SU-DHL-6 (cell line): ENCODE measurements at regions not wholly inside any gene's neighbourhood (a gene's known extent, or its start where the extent isn't known, plus 50 kb on each side); places are given as distances from the start of the nearest gene placed in this dataset.

ENCODE experiments used
- EZH2phosphoT487 ChIP-seq: fragments of 200-600 bp; sonication (generic), shearing (Covaris generic); conservative IDR thresholded peaks from 2 replicates; pipeline ENCODE4 v1.6.1; 2018; ENCODE audit warnings: mild to moderate bottlenecking, antibody characterized with exemption, low read length, moderate library complexity, mixed read lengths
- TF ChIP-seq, protein P1 (sequence below): fragments of 200-600 bp; sonication (generic); IDR thresholded peaks from one replicate; pipeline ENCODE4 v1.5.1; 2017; ENCODE audit warnings: antibody characterized with exemption, mild to moderate bottlenecking, low read length, moderate library complexity; ENCODE audit not compliant: insufficient read depth, poor library complexity, severe bottlenecking

GRCh38 chr17:52827526-52827925, 669.0 kb upstream of the CA10 start:
- TF ChIP-seq, protein P1, sequence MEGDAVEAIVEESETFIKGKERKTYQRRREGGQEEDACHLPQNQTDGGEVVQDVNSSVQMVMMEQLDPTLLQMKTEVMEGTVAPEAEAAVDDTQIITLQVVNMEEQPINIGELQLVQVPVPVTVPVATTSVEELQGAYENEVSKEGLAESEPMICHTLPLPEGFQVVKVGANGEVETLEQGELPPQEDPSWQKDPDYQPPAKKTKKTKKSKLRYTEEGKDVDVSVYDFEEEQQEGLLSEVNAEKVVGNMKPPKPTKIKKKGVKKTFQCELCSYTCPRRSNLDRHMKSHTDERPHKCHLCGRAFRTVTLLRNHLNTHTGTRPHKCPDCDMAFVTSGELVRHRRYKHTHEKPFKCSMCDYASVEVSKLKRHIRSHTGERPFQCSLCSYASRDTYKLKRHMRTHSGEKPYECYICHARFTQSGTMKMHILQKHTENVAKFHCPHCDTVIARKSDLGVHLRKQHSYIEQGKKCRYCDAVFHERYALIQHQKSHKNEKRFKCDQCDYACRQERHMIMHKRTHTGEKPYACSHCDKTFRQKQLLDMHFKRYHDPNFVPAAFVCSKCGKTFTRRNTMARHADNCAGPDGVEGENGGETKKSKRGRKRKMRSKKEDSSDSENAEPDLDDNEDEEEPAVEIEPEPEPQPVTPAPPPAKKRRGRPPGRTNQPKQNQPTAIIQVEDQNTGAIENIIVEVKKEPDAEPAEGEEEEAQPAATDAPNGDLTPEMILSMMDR: no peak
- no peak for TF ChIP-seq EZH2phosphoT487
